ENCODE measurements at regions not wholly inside any gene's neighbourhood (a gene's known extent, or its start where the extent isn't known, plus 50 kb on each side); places are given as distances from the start of the nearest gene placed in this dataset.

DNA sequence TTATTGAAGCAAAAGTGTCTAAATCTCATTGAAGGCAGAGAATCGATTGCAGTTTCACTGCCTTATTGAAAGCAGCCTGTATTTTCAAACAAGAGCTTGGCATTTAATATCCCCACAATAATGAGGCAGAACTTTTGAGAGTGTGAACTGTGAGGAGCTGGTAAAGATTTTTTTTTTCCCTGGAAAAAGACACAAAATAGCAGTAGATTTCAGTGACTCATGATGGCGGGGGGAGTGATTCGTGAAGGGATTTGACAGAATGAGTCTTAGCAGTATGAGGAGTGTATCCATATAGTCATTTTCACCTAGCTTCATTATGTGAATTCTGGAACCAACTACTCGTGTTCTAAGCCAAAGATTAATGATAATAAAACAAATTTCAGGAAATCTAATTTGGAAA lies 242.9 kb downstream of the ARL6IP6 start:
- TF ChIP-seq EZH2phosphoT487 (IDR thresholded peaks at IDR 0.05; ENCODE audit: low read depth) (no peak), CTCF (IDR thresholded peaks at IDR 0.05; ENCODE audit: low read depth, low read length) (no peak)
